GM12878 (cell line): ENCODE measurements at regions not wholly inside any gene's neighbourhood (a gene's known extent, or its start where the extent isn't known, plus 50 kb on each side); places are given as distances from the start of the nearest gene placed in this dataset.
"Not testable (repeated sequence)": the region's sequence is repeated elsewhere in the genome, so short reads cannot be mapped to it uniquely, and the experiment has no call there.

Source experiments
- BACH1 ChIP-seq: fragments of 450-650 bp; IDR thresholded peaks from 2 replicates; pipeline ENCODE4 v1.6.1; 2017; ENCODE audit warnings: mild to moderate bottlenecking, borderline replicate concordance
- CBX3 ChIP-seq: fragments of 200-600 bp; sonication (generic); IDR thresholded peaks from 2 replicates; pipeline ENCODE4 v1.6.1; 2016; ENCODE audit warnings: low read depth, borderline replicate concordance
- CEBPZ ChIP-seq: fragments of 150-350 bp; IDR thresholded peaks from 2 replicates; pipeline ENCODE4 v1.6.1; 2016; ENCODE audit warnings: low read depth, low read length
- CTCF ChIP-seq, 3 experiments: IDR thresholded peaks in 2 of 3; conservative IDR thresholded peaks in 1 of 3; 2 replicates each; pipeline ENCODE4 v1.5.1; 2011; ENCODE audit warnings: low read depth in 3 of 3, low read length in 3 of 3, mild to moderate bottlenecking in 3 of 3, control low read depth in 2 of 3, moderate library complexity in 2 of 3, inconsistent platforms in 1 of 3, mixed read lengths in 1 of 3; ENCODE audit not compliant: control insufficient read depth in 2 of 3, insufficient read depth in 1 of 3; ENCODE audit errors: extremely low read depth in 1 of 3
- GABPA ChIP-seq: IDR thresholded peaks from 2 replicates; pipeline ENCODE4 v1.6.1; 2014; ENCODE audit warnings: antibody characterized with exemption, low read depth, mild to moderate bottlenecking, inconsistent platforms
- NKRF ChIP-seq: fragments of 450-650 bp; conservative IDR thresholded peaks from 2 replicates; pipeline ENCODE4 v1.6.1; 2017; ENCODE audit warnings: mild to moderate bottlenecking, moderate library complexity
- SIN3A ChIP-seq: IDR thresholded peaks from 2 replicates; pipeline ENCODE4 v1.6.1; 2012; ENCODE audit warnings: low read depth, low read length, improper control_type of control experiment
- TAF1 ChIP-seq: IDR thresholded peaks from 2 replicates; pipeline ENCODE4 v1.6.1; 2011; ENCODE audit warnings: mild to moderate bottlenecking, low read depth, low read length, borderline replicate concordance

- TF ChIP-seq TAF1; CEBPZ; CTCF (IDR thresholded peaks at IDR 0.05 in 2 of 3, conservative IDR thresholded peaks at IDR 0.05 in 1 of 3; ENCODE audit: control insufficient read depth in 2 of 3, extremely low read depth in 1 of 3, insufficient read depth in 1 of 3, low read depth in 3 of 3, low read length in 3 of 3); SIN3A; NKRF; GABPA; CBX3; BACH1: not testable (repeated sequence)
Measured at GRCh38 chr9:17072563-17072962, 62.3 kb upstream of the CNTLN start.
